GM21619 (cell line): ENCODE measurements at regions not wholly inside any gene's neighbourhood (a gene's known extent, or its start where the extent isn't known, plus 50 kb on each side); places are given as distances from the start of the nearest gene placed in this dataset.

Source experiments
- ATAC-seq: cut with Tn5 transposase; IDR thresholded peaks from one replicate; pipeline ENCODE4 v1.9.1; 2021; ENCODE audit not compliant: unreplicated experiment

- ATAC-seq: no peak
Observed at GRCh38 chr18:53664575-53664974, 559.9 kb downstream of the MBD2 start.

- ATAC-seq: no peak
Observed at GRCh38 chr18:53660306-53660705, 564.2 kb downstream of the MBD2 start.

- ATAC-seq: no peak
Observed at GRCh38 chr18:53657257-53657656, 567.2 kb downstream of the MBD2 start.

- no peak for ATAC-seq
Observed at GRCh38 chr18:53649621-53650020, 574.8 kb downstream of the MBD2 start.

- ATAC-seq: no peak
Observed at GRCh38 chr18:53644799-53645471, 579.5 kb downstream of the MBD2 start.

- ATAC-seq: no peak
Observed at GRCh38 chr18:53639687-53640086, 584.8 kb downstream of the MBD2 start.

GRCh38 chr18:53629337-53629736 is 595.1 kb downstream of the MBD2 start:
- ATAC-seq: no peak

GRCh38 chr18:53625997-53626599 is 598.4 kb downstream of the MBD2 start:
- ATAC-seq: no peak

- no peak for ATAC-seq
Observed at GRCh38 chr18:53610957-53611356, 613.5 kb downstream of the MBD2 start.

- no peak for ATAC-seq
Observed at GRCh38 chr18:53606792-53607191, 617.7 kb downstream of the MBD2 start.

- ATAC-seq: no peak
Observed at GRCh38 chr18:53605198-53605597, 619.3 kb downstream of the MBD2 start.

GRCh38 chr18:53603276-53603675 is 621.2 kb downstream of the MBD2 start:
- ATAC-seq: no peak

GRCh38 chr18:53601344-53601743 is 623.1 kb downstream of the MBD2 start:
- ATAC-seq: no peak

GRCh38 chr18:53586923-53587322 is 637.5 kb downstream of the MBD2 start:
- ATAC-seq: no peak
